ENCODE measurements at regions not wholly inside any gene's neighbourhood (a gene's known extent, or its start where the extent isn't known, plus 50 kb on each side); places are given as distances from the start of the nearest gene placed in this dataset.
A peak's percentile ranks its signal among the peaks of the same experiment; 100 is the strongest.
"Not testable (repeated sequence)": the region's sequence is repeated elsewhere in the genome, so short reads cannot be mapped to it uniquely, and the experiment has no call there.

DNA sequence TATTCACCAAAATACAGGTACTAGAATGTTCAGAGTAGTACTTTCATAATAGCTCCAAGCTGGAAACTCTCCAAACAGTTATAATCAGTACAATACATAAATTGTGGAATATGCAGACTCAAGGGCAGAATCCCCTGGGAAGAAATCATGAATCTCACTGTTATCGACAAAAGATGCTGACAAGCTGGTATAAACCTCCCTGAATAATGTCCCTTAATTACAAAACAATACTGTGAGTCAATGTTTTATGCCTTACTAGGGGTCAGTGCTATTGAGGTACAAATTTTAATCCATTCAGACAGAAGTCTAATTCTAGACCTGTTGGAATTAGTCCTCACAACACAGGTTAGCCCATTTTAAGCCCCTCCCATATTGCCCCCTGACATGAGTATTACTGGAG is 532.3 kb downstream of the DTWD2 start:
- DNase-seq (no peak), ATAC-seq (no peak)
- Mint-ChIP-seq H3K27ac (no peak overlapping the region), H3K4me1 (no peaks in the 10 kb centered on the region), H3K27me3 (no peaks in the 10 kb centered on the region), H3K4me3 (no peak overlapping the region), H3K9me3 (no peaks in the 10 kb centered on the region)

DNA sequence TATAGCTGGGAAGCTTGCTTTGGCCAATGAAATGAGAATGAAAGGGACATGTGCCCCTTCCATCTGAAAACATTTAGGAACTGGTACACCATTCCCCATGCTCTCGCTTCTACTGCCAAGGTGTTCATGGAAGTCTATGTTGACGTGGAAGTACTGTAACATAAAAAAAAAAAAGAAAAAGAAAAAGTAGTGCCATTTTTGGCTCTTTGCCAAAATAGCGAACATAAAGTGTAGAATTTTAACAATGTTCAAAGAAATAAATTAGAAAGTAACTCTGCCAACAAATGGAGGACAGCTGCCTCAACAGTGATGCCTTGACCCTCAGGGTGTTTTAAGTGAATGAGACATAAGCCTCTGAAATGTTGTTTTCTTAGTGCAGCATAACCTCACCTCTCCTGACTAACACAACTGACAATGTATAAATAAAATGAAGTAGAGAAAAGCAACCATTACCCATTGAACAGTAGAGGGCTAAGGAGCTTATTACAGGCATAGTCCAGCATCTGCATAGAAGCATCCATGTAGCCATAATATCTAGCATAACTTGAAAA is 536.6 kb downstream of the DTWD2 start:
- no peak overlapping the region for H3K4me3 Mint-ChIP-seq
- ATAC-seq: no peak
- H3K27me3 Mint-ChIP-seq: no peaks in the 10 kb centered on the region
- no peaks in the 10 kb centered on the region for H3K9me3 Mint-ChIP-seq
- H3K4me1 Mint-ChIP-seq: no peaks in the 10 kb centered on the region
- no peak overlapping the region for H3K27ac Mint-ChIP-seq
- no peak for DNase-seq

GRCh38 chr5:118450554-118451332 is 537.6 kb downstream of the DTWD2 start:
- Mint-ChIP-seq H3K4me3 (no peak overlapping the region), H3K4me1 (no peaks in the 10 kb centered on the region), H3K27me3 (no peaks in the 10 kb centered on the region), H3K9me3 (no peaks in the 10 kb centered on the region), H3K27ac (no peak overlapping the region)
- no peak for DNase-seq
- ATAC-seq: no peak

DNA sequence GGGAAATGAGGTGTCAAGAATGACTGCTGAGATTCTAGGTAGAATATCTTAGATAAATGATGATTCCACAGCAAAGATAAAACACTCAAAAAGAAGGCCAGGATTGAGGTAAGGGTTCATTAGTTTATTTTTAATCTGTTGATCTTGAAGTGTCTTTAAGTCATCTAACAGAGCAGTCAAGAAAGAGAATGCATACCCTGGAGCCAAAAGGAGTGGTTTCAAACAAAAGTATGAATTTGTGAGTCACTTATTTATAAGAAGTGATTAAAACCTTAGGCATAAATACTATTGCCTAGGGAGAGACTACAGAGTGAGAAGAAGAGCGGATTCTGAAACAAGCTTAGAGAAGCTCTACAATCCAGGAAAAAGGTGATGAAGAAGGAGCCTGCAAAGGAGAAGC is 541.0 kb downstream of the DTWD2 start:
- ATAC-seq (no peak), DNase-seq (no peak)
- no peak overlapping the region for H3K27ac Mint-ChIP-seq
- no peaks in the 10 kb centered on the region for H3K9me3 Mint-ChIP-seq
- no peaks in the 10 kb centered on the region for H3K4me1 Mint-ChIP-seq
- H3K4me3 Mint-ChIP-seq: no peak overlapping the region
- no peaks in the 10 kb centered on the region for H3K27me3 Mint-ChIP-seq

- ATAC-seq: no peak
- Mint-ChIP-seq H3K27me3 (no peaks in the 10 kb centered on the region), H3K9me3 (no peaks in the 10 kb centered on the region), H3K27ac (no peak overlapping the region), H3K4me3 (no peak overlapping the region), H3K4me1 (no peaks in the 10 kb centered on the region)
- DNase-seq: no peak
Measured at GRCh38 chr5:118441956-118442355, 546.4 kb downstream of the DTWD2 start.

DNA sequence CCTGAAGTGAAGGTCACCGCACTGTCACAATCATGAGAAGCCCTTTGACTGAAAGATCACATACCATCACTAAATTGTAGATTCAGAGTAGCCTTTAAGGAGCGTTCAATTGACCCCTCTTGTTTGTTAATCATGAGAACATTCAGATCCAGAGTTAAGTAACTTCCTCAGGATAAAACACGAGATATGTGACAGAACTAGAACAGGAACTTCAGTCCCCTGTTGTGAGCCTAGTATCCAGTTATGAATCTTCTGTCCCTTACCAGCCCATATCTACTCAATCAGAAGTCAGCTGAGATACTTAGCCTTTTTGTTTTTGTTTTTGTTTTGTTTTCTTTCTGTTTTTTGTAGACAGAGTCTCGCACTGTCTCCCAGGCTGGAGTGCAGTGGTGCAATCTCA is 547.3 kb downstream of the DTWD2 start:
- DNase-seq: no peak
- Mint-ChIP-seq H3K4me3 (no peak overlapping the region), H3K4me1 (no peaks in the 10 kb centered on the region), H3K9me3 (no peaks in the 10 kb centered on the region), H3K27ac (no peak overlapping the region), H3K27me3 (no peaks in the 10 kb centered on the region)
- ATAC-seq: no peak

DNA sequence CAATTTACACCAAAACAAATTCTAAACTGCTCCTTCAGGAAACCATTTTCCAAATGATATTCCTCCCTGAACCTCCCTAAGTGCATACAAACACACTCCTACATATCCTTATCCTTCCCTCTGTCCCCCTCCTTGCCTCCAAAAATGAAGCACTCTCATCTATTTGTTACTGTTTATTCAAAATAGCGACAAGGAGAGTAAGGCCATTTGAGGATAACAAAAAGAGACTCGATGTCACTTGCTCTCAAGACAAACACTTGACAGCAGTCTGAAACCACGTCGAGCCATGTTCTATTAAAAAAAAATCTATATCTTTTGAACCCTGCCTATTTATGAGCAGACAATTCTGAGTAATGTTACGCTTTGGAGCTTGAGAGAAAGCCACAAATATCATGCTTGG is 547.9 kb downstream of the DTWD2 start:
- H3K27ac Mint-ChIP-seq: peak overlapping the region in 1 of 2 donors; percentile 65
- H3K27me3 Mint-ChIP-seq: no peaks in the 10 kb centered on the region
- H3K9me3 Mint-ChIP-seq: no peaks in the 10 kb centered on the region
- no peaks in the 10 kb centered on the region for H3K4me1 Mint-ChIP-seq
- ATAC-seq: no peak
- H3K4me3 Mint-ChIP-seq: no peak overlapping the region
- no peak for DNase-seq

- Mint-ChIP-seq H3K27me3 (no peaks in the 10 kb centered on the region), H3K4me1 (no peaks in the 10 kb centered on the region), H3K27ac (no peak overlapping the region), H3K4me3 (no peak overlapping the region), H3K9me3 (no peaks in the 10 kb centered on the region)
- no peak for ATAC-seq
- DNase-seq: no peak
Measured at GRCh38 chr5:118439831-118440230, 548.5 kb downstream of the DTWD2 start.

DNA sequence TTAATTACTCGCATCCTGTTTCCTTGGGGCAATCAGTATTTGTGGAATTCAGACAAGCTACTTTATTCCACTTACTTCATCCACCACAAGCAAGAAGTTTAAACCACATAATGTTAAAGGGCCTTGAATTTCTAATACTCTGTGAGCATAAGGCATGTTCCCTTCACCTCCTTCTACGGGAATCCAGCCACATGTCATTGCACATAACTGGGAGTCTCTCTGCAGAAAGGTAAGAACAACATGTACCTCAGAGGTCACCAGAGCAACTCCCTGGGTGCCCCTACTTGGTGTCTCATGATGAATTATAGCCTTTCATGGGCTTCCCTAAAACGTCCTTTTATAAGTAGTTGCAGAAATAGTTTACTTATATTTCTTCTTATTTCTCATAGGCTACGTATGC is 553.2 kb downstream of the DTWD2 start:
- Mint-ChIP-seq H3K27me3 (no peaks in the 10 kb centered on the region), H3K4me1 (no peaks in the 10 kb centered on the region), H3K4me3 (no peak overlapping the region), H3K27ac (no peak overlapping the region), H3K9me3 (no peaks in the 10 kb centered on the region)
- ATAC-seq (no peak), DNase-seq (no peak)

DNA sequence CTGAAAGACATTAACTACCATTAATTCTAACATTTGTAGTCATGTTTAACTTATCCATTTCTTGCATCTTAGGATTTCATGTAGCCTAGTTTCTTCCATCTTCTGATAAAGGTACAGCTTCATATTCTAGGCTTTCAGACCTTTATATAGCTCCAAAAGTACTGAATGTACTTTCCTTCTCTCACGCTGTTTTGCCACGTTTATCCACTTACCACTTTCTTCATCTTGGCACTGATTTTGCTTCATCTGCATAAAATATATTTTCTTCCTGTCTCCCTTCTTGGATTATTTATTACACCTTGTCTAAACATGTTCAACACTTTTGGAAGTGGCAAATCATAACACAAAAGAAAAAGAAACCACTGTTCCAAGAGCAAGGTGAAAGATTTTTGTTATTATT is 553.8 kb downstream of the DTWD2 start:
- Mint-ChIP-seq H3K27me3 (no peaks in the 10 kb centered on the region), H3K27ac (no peak overlapping the region), H3K9me3 (no peaks in the 10 kb centered on the region), H3K4me3 (no peak overlapping the region), H3K4me1 (no peaks in the 10 kb centered on the region)
- no peak for DNase-seq
- no peak for ATAC-seq

DNA sequence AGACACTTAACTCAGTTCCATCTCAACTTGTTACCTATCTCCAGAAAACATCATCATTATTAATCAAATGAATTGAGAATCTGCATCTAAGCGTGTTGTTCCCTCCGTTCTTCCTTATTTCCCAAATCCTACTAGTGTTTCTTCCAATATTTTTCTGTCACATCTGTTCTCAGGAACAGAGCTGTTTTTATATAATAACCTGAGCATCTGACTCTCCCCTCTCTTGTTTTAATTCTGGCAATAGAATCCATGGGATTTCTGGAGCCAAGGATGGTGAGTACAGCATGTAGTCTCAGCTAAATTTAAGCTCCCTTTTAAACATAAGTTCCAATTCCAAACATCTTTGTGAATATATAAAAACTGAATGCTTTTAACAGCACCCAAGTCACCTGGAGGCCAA is 558.3 kb downstream of the DTWD2 start:
- no peaks in the 10 kb centered on the region for H3K27me3 Mint-ChIP-seq
- peaks cover 5 to 7% of the 10 kb centered on the region in 2 donors for H3K9me3 Mint-ChIP-seq
- ATAC-seq (no peak), DNase-seq (no peak)
- no peak overlapping the region for H3K4me3 Mint-ChIP-seq
- no peak overlapping the region for H3K27ac Mint-ChIP-seq
- no peaks in the 10 kb centered on the region for H3K4me1 Mint-ChIP-seq

DNA sequence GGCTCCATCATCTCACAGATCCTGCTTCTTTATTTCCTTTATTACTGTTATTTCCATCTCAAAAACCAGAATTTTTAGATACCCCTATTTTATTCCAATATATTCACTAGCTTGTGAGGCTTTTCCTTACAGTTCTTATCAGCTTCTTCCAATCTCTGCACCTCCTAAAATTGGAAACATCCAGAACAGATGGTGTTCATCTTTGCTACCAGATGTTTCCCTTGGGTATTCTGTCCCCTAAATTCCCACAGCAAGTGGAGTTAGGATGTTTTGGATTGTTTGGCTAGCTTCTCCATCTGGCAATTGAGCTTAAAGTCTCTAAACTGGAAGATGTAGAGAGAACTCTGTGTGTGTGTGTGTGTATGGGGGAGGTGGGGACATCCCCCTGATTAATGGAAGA is 580.4 kb downstream of the DTWD2 start:
- H3K9me3 Mint-ChIP-seq: peaks cover 9 to 10% of the 10 kb centered on the region in 2 donors
- ATAC-seq: no peak

DNA sequence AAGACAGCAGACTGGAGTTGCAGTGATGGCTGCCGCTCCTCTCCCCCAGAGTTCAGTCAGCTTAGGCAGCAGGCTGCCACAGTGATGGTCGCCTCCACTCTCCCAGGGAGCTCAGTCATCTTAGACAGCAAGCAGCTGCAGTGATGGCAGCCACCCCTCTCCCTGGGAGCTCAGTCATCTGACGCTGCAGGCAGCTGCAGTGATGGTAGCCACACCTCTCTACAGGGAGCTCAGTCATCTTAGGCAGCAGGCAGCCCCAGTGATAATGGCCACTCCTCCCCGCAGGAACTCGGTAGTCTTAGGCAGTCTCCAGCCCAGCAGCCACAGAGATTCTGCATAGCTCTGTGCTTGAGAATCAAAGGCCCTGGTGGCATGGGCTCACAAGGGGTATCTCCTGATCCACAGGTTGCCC is 582.7 kb downstream of the DTWD2 start:
- H3K4me1 Mint-ChIP-seq: no peaks in the 10 kb centered on the region
- H3K9me3 Mint-ChIP-seq: peaks cover 9 to 10% of the 10 kb centered on the region in 2 donors
- H3K27ac Mint-ChIP-seq: no peak overlapping the region
- ATAC-seq (peak; percentile 20), DNase-seq (no peak)
- H3K4me3 Mint-ChIP-seq: no peak overlapping the region
- no peaks in the 10 kb centered on the region for H3K27me3 Mint-ChIP-seq

More for the DNA sequence above, 580.4 kb downstream of the DTWD2 start:
- no peak overlapping the region for H3K27ac Mint-ChIP-seq
- no peak overlapping the region for H3K4me3 Mint-ChIP-seq
- no peaks in the 10 kb centered on the region for H3K27me3 Mint-ChIP-seq
- DNase-seq: no peak
- H3K4me1 Mint-ChIP-seq: no peaks in the 10 kb centered on the region

- DNase-seq (no peak), ATAC-seq (no peak)
- no peaks in the 10 kb centered on the region for H3K27me3 Mint-ChIP-seq
- H3K4me1 Mint-ChIP-seq: no peaks in the 10 kb centered on the region
- H3K9me3 Mint-ChIP-seq: no peaks in the 10 kb centered on the region
- no peak overlapping the region for H3K27ac Mint-ChIP-seq
- H3K4me3 Mint-ChIP-seq: no peak overlapping the region
Measured at GRCh38 chr5:118397236-118397635, 591.1 kb downstream of the DTWD2 start.

- H3K27me3 Mint-ChIP-seq: no peaks in the 10 kb centered on the region
- H3K27ac Mint-ChIP-seq: no peak overlapping the region
- no peak for DNase-seq
- ATAC-seq: no peak
- no peaks in the 10 kb centered on the region for H3K4me1 Mint-ChIP-seq
- H3K9me3 Mint-ChIP-seq: no peaks in the 10 kb centered on the region
- H3K4me3 Mint-ChIP-seq: no peak overlapping the region
Measured at GRCh38 chr5:118392491-118392890, 595.9 kb downstream of the DTWD2 start.

GRCh38 chr5:118382931-118383330 is 605.4 kb downstream of the DTWD2 start:
- H3K27ac Mint-ChIP-seq, H3K9me3 Mint-ChIP-seq, H3K27me3 Mint-ChIP-seq, DNase-seq, ATAC-seq, H3K4me1 Mint-ChIP-seq, H3K4me3 Mint-ChIP-seq: not testable (repeated sequence)

DNA sequence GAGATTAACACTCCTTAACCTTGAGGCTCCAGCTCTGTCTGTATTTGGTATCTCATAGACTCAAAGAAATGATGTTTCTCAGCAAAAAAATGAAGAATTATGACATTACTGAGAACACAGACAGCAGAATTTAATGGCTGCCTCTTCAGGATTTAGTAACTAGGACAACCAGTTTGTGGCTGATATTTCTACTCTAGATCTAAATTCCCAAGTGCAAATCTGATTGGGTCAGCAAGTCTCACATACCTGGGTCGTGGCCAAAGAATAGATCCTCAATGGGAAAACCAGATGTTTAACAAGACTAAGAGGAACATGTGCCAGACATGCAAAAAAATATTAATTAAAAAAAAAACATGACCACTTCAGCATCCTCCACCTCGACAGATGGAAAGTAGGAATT is 608.9 kb downstream of the DTWD2 start:
- H3K27ac Mint-ChIP-seq: no peak overlapping the region
- peaks cover 0 to 10% of the 10 kb centered on the region in 2 donors for H3K9me3 Mint-ChIP-seq
- H3K27me3 Mint-ChIP-seq: no peaks in the 10 kb centered on the region
- DNase-seq (no peak), ATAC-seq (no peak)
- H3K4me3 Mint-ChIP-seq: no peak overlapping the region
- no peaks in the 10 kb centered on the region for H3K4me1 Mint-ChIP-seq

Measured in stimulated activated naive CD8-positive, alpha-beta T cell treated with anti-CD3 and anti-CD28 coated beads, Interleukin-15, amount 100 ng/mL, for 72 hours (primary cell).